Stimulated activated naive CD8-positive, alpha-beta T cell treated with anti-CD3 and anti-CD28 coated beads, Interleukin-15, amount 100 ng/mL, for 72 hours (primary cell): ENCODE measurements at regions not wholly inside any gene's neighbourhood (a gene's known extent, or its start where the extent isn't known, plus 50 kb on each side); places are given as distances from the start of the nearest gene placed in this dataset.

Experiments used
- ATAC-seq: fragments of 150-1000 bp; cut with Tn5 transposase; 2 replicates; pipeline ENCODE4 v1.10.0; 2021; ENCODE audit warnings: mild to moderate bottlenecking, moderate library complexity
- DNase-seq, 2 donors: peaks; one replicate each; pipeline ENCODE4 v3.0.0; 2021 to 2022
- H3K27ac Mint-ChIP-seq, 2 donors: one replicate each; pipeline ENCODE4 v1.8.0; 2022; ENCODE audit warnings: mild to moderate bottlenecking in 2 of 2, mixed read lengths in 2 of 2, moderate library complexity in 2 of 2
- H3K27me3 Mint-ChIP-seq: one replicate; pipeline ENCODE4 v1.8.0; 2022; ENCODE audit warnings: mixed read lengths
- H3K4me1 Mint-ChIP-seq: one replicate; pipeline ENCODE4 v1.8.0; 2022; ENCODE audit warnings: mild to moderate bottlenecking, mixed read lengths
- H3K4me3 Mint-ChIP-seq, 2 donors: one replicate each; pipeline ENCODE4 v1.8.0; 2022; ENCODE audit warnings: mild to moderate bottlenecking in 2 of 2, mixed read lengths in 2 of 2, moderate library complexity in 1 of 2
- H3K9me3 Mint-ChIP-seq, 2 donors: one replicate each; pipeline ENCODE4 v1.8.0; 2022; ENCODE audit warnings: mixed read lengths in 2 of 2

DNA sequence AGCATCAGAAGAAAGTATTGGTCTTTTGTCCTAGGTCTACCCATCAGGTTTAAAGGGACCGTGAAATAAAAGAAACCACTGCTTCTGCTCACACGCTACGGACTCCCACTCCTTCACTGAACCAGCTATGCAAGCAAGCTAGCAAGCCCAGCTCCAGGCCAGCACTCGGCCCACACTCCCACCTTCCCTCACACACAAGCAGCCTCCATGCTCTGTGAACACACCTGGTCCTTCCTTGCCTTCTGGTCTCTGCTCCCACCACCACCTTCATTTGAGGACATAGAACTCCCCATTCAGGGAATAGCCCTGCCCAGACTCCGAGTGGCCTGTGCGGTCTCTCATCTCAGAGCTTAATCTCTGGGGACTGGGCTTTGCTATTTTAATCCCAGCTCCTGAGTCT is 436.4 kb upstream of the CDH4 start:
- Mint-ChIP-seq H3K9me3 (peaks cover 10 to 27% of the 10 kb centered on the region in 2 donors), H3K27me3 (peaks cover 14% of the 10 kb centered on the region), H3K27ac (no peak overlapping the region), H3K4me3 (no peak overlapping the region), H3K4me1 (peaks cover 3% of the 10 kb centered on the region)
- no peak for DNase-seq
- ATAC-seq: no peak

GRCh38 chr20:60816901-60817300 is 435.2 kb upstream of the CDH4 start:
- H3K4me1 Mint-ChIP-seq: peaks cover 9% of the 10 kb centered on the region
- no peak overlapping the region for H3K4me3 Mint-ChIP-seq
- no peak overlapping the region for H3K27ac Mint-ChIP-seq
- peaks cover 18% of the 10 kb centered on the region for H3K27me3 Mint-ChIP-seq
- ATAC-seq (no peak), DNase-seq (no peak)
- peaks cover 10 to 17% of the 10 kb centered on the region in 2 donors for H3K9me3 Mint-ChIP-seq

- Mint-ChIP-seq H3K27ac (no peak overlapping the region), H3K9me3 (peaks cover 10 to 17% of the 10 kb centered on the region in 2 donors), H3K27me3 (peaks cover 18% of the 10 kb centered on the region), H3K4me3 (no peak overlapping the region), H3K4me1 (peaks cover 9% of the 10 kb centered on the region)
- no peak for ATAC-seq
- DNase-seq: no peak
These were observed 434.2 kb upstream of the CDH4 start for GRCh38 chr20:60817891-60818290.

DNA sequence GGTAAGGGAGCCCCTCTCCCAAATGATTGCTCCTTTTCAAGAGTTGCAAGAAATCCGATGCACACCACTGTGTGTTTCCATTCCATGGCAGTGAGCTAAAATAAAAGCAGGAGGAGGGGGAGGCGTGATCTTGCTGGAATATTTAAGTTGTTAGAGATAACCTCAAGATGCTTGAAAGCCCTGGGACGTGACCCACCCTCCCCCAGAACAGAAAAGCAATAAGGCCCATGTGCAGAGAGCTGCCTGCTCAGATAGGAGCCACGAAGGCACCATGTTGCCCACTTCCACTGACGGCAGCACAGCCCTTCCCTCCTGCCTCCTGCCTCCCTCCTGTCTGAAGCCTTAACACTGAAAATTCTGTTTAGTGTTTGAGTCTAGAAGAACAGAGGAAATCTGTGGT is 432.6 kb upstream of the CDH4 start:
- H3K27ac Mint-ChIP-seq: no peak overlapping the region
- peaks cover 9% of the 10 kb centered on the region for H3K4me1 Mint-ChIP-seq
- ATAC-seq (no peak), DNase-seq (no peak)
- H3K9me3 Mint-ChIP-seq: peaks cover 10 to 17% of the 10 kb centered on the region in 2 donors
- peaks cover 18% of the 10 kb centered on the region for H3K27me3 Mint-ChIP-seq
- H3K4me3 Mint-ChIP-seq: no peak overlapping the region

GRCh38 chr20:60820149-60820548 is 431.9 kb upstream of the CDH4 start:
- Mint-ChIP-seq H3K9me3 (peaks cover 10 to 17% of the 10 kb centered on the region in 2 donors), H3K27ac (peak overlapping the region in 1 of 2 donors; percentile 57), H3K4me3 (no peak overlapping the region), H3K4me1 (peaks cover 9% of the 10 kb centered on the region), H3K27me3 (peaks cover 18% of the 10 kb centered on the region)
- DNase-seq (no peak), ATAC-seq (no peak)

GRCh38 chr20:60820918-60821317 is 431.1 kb upstream of the CDH4 start:
- peaks cover 18% of the 10 kb centered on the region for H3K27me3 Mint-ChIP-seq
- peak in 1 of 2 donors; percentile 14 for DNase-seq
- no peak overlapping the region for H3K4me3 Mint-ChIP-seq
- H3K4me1 Mint-ChIP-seq: peaks cover 9% of the 10 kb centered on the region
- ATAC-seq: peak; percentile 76
- peak overlapping the region in 1 of 2 donors; percentile 4 for H3K27ac Mint-ChIP-seq
- peaks cover 6 to 17% of the 10 kb centered on the region in 2 donors for H3K9me3 Mint-ChIP-seq

DNA sequence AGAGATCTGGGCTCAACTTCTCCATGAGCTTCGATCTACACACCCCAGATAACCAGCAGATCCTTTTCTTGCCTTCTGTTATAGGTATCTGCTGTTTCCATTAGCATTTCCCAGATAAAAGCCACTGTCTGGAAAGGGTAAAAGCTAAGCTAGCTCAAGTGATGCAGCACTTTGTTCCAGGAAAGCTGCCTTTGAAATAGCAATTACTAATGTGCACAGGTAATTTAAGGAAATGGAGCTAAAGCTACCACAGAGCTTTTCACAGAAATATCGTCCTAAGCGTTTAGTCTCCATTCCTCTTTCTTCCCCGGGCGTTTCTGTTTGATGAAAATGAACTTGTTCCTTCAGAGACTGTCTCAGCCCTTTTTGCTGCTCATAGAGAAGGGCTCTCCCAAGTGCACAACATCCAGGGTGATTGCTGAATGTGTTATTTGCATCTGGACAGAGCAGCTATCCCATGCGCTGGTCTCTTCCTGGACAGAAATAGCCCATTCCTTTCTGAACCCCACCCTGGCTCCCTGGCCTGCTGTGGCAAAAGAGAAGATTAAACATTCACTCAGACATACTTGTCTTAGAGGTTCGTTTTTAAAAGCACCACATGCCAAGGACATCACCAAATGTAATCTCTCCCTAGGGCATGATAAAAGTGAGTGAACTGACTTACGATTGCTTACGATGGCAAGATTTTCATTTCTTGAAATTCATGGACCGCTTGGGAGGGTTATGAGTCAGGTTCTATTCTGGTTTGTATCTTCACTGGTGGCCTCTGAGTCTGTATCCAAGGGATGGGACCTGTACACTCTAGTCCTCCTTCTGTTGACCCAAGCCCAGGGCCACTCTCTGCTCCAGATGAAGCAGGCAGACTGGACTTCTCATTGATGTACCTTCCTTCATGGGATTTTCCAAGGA is 429.1 kb upstream of the CDH4 start:
- DNase-seq (no peak), ATAC-seq (no peak)
- no peak overlapping the region for H3K4me3 Mint-ChIP-seq
- H3K4me1 Mint-ChIP-seq: peaks cover 9% of the 10 kb centered on the region
- H3K27me3 Mint-ChIP-seq: peaks cover 27% of the 10 kb centered on the region
- no peak overlapping the region for H3K27ac Mint-ChIP-seq
- peaks cover under 1 to 15% of the 10 kb centered on the region in 2 donors for H3K9me3 Mint-ChIP-seq

- no peaks in the 10 kb centered on the region for H3K4me1 Mint-ChIP-seq
- DNase-seq (no peak), ATAC-seq (no peak)
- peaks cover 0 to 9% of the 10 kb centered on the region in 2 donors for H3K9me3 Mint-ChIP-seq
- peaks cover 22% of the 10 kb centered on the region for H3K27me3 Mint-ChIP-seq
- H3K27ac Mint-ChIP-seq: no peak overlapping the region
- H3K4me3 Mint-ChIP-seq: no peak overlapping the region
These were observed 416.2 kb upstream of the CDH4 start for GRCh38 chr20:60835876-60836275.

DNA sequence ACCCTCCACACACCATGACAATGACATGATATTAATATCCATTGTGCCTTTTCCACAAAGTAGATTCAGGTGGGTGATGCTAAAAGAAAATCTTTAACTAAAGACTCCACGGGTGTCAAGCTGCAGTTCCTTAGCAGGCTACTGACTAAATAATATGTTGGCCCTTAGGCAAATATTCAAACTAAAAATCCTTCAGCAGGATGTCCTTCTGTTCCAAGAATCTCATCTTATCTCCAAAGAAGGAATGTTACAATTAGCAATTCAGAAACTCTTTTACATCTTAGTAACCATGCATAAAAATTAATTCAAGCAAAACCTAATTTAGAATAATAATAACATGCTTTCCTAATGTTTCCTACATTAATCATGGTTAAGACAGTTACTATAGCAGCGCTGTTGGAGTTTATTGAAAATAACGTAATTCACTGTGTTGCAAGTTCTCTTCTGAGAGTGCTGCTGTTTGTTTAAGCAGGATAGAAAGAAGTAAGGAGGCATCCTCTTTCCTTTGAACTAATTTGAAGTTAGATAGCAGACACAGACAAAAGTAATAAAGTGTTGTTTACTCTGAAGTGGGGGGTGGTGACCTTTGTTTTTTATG is 414.8 kb upstream of the CDH4 start:
- ATAC-seq (no peak), DNase-seq (no peak)
- Mint-ChIP-seq H3K27ac (no peak overlapping the region), H3K27me3 (peaks cover 21% of the 10 kb centered on the region), H3K4me1 (no peaks in the 10 kb centered on the region), H3K4me3 (no peak overlapping the region), H3K9me3 (peaks cover 0 to 9% of the 10 kb centered on the region in 2 donors)

DNA sequence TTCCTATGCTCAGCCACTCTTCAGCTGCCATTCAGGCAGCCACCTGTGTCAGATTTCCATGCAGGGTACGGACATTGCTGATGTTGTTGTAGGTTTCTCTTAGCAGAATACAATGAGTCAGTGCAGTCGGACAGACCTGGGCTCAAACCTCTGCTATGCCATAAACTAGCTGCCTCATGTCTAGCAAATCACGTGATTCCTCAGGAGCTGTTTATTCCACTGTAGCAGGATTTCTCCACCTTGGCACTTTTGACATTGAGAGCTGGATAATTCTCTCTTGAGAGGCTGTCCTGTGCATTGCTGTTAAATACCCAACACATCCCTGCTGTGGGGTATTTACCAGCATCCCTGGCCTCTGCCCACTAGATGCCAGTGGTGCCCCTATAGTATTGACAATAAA is 413.8 kb upstream of the CDH4 start:
- Mint-ChIP-seq H3K9me3 (peaks cover 0 to 9% of the 10 kb centered on the region in 2 donors), H3K4me1 (no peaks in the 10 kb centered on the region), H3K27ac (no peak overlapping the region), H3K4me3 (no peak overlapping the region), H3K27me3 (peaks cover 30% of the 10 kb centered on the region)
- ATAC-seq (no peak), DNase-seq (no peak)

- Mint-ChIP-seq H3K4me3 (no peak overlapping the region), H3K9me3 (peaks cover 0 to 9% of the 10 kb centered on the region in 2 donors), H3K4me1 (no peaks in the 10 kb centered on the region), H3K27ac (no peak overlapping the region), H3K27me3 (peaks cover 38% of the 10 kb centered on the region)
- DNase-seq (no peak), ATAC-seq (no peak)
These were observed 411.1 kb upstream of the CDH4 start for GRCh38 chr20:60840971-60841370.

DNA sequence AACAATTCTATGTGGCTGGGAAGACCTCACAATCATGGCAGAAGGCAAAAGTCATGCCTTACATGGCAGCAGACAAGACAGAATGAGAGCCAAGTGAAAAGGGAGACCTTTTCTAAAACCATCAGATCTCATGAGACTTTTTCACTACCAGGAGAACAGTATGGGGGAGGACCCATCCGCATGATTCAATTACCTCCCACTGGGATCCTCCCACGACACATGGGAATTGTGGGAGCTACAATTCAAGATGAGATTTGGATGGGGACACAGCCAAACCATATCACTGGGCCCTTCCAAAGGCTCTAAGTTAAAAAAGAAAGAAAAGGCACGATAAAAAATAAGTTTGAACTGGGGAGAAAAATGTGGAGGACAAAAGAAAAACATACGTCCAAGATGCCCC is 406.9 kb upstream of the CDH4 start:
- no peaks in the 10 kb centered on the region for H3K9me3 Mint-ChIP-seq
- DNase-seq: no peak
- no peak for ATAC-seq
- no peaks in the 10 kb centered on the region for H3K4me1 Mint-ChIP-seq
- H3K27me3 Mint-ChIP-seq: peaks cover 27% of the 10 kb centered on the region
- no peak overlapping the region for H3K4me3 Mint-ChIP-seq
- no peak overlapping the region for H3K27ac Mint-ChIP-seq

- DNase-seq (no peak), ATAC-seq (no peak)
- no peaks in the 10 kb centered on the region for H3K4me1 Mint-ChIP-seq
- no peak overlapping the region for H3K27ac Mint-ChIP-seq
- H3K4me3 Mint-ChIP-seq: no peak overlapping the region
- peaks cover 7 to 8% of the 10 kb centered on the region in 2 donors for H3K9me3 Mint-ChIP-seq
- H3K27me3 Mint-ChIP-seq: peaks cover 8% of the 10 kb centered on the region
These were observed 400.0 kb upstream of the CDH4 start for GRCh38 chr20:60851826-60852704.

DNA sequence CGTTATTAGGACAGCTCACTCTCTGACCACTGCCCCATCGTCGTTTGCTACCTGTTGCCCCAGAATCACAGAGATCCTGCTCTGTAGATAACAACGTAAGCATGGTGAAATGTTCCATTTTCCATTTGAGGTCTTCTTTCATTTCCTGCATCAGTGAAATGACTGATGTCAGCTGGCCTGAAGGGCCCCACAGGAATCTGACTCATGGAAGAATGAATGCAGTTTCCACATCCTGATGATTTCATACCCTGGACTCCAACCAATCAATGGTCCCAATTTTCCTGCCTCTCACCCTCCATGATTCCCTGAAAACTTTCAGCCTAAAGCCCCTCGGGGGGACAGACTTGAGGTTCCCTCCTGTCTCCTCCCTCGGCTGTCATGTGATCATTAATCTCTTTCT is 394.4 kb upstream of the CDH4 start:
- no peak overlapping the region for H3K27ac Mint-ChIP-seq
- H3K4me3 Mint-ChIP-seq: no peak overlapping the region
- no peak for DNase-seq
- peaks cover 8% of the 10 kb centered on the region for H3K27me3 Mint-ChIP-seq
- peaks cover 7 to 13% of the 10 kb centered on the region in 2 donors for H3K9me3 Mint-ChIP-seq
- H3K4me1 Mint-ChIP-seq: no peaks in the 10 kb centered on the region
- no peak for ATAC-seq

DNA sequence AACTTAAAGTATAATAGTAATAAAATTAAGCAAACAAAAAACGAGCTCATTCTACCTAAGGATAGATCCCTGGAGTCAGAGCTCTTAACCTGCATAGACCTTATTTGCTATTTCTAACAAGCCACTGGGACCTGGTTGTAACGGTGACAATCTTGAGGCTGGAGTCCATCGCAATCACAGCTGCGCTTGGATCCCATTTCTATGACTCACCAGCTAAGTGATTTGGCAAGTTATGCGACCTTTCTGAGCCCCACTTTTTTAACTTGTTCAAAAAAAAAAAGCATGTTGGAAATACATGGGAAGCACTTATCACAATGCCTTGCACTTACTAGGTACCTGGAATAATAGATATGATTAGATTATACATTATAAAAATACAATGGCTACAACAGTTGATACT is 389.5 kb upstream of the CDH4 start:
- Mint-ChIP-seq H3K9me3 (peaks cover 0 to 5% of the 10 kb centered on the region in 2 donors), H3K4me1 (no peaks in the 10 kb centered on the region), H3K27ac (no peak overlapping the region), H3K4me3 (no peak overlapping the region), H3K27me3 (no peaks in the 10 kb centered on the region)
- DNase-seq (no peak), ATAC-seq (no peak)
